WI38 (cell line): ENCODE measurements at regions not wholly inside any gene's neighbourhood (a gene's known extent, or its start where the extent isn't known, plus 50 kb on each side); places are given as distances from the start of the nearest gene placed in this dataset.
"Not testable (repeated sequence)": the region's sequence is repeated elsewhere in the genome, so short reads cannot be mapped to it uniquely, and the experiment has no call there.

ENCODE experiments used
- H3K4me3 ChIP-seq: 2 replicates; pipeline ENCODE4 v1.5.1; 2011; ENCODE audit warnings: low read depth, mild to moderate bottlenecking, control low read depth, low read length
- TF ChIP-seq, protein P1 (sequence below): IDR thresholded peaks from 2 replicates; pipeline ENCODE4 v1.5.1; 2012; ENCODE audit warnings: low read depth, mild to moderate bottlenecking, control low read depth, low read length

DNA sequence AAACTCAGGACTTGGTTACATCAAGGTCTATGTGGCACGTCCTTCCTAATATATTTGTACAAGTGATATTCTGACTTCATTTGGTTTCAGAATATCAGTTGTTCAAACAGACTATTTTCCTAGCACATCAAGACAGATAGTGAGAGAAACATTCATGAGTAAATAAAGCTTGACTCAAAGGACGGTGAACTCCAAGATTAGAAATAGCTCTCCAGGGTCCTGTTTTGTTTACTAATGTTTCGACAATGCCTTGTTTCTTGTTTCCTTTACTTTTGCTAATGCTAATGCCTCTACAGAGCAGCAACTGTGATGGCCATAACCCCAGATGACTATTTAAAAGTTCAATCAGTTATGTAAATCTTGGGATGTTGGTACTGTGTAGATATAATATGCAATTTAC, 313.9 kb downstream of the KLF12 start:
- TF ChIP-seq, protein P1, sequence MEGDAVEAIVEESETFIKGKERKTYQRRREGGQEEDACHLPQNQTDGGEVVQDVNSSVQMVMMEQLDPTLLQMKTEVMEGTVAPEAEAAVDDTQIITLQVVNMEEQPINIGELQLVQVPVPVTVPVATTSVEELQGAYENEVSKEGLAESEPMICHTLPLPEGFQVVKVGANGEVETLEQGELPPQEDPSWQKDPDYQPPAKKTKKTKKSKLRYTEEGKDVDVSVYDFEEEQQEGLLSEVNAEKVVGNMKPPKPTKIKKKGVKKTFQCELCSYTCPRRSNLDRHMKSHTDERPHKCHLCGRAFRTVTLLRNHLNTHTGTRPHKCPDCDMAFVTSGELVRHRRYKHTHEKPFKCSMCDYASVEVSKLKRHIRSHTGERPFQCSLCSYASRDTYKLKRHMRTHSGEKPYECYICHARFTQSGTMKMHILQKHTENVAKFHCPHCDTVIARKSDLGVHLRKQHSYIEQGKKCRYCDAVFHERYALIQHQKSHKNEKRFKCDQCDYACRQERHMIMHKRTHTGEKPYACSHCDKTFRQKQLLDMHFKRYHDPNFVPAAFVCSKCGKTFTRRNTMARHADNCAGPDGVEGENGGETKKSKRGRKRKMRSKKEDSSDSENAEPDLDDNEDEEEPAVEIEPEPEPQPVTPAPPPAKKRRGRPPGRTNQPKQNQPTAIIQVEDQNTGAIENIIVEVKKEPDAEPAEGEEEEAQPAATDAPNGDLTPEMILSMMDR: no peak
- no peak overlapping the region for H3K4me3 ChIP-seq

DNA sequence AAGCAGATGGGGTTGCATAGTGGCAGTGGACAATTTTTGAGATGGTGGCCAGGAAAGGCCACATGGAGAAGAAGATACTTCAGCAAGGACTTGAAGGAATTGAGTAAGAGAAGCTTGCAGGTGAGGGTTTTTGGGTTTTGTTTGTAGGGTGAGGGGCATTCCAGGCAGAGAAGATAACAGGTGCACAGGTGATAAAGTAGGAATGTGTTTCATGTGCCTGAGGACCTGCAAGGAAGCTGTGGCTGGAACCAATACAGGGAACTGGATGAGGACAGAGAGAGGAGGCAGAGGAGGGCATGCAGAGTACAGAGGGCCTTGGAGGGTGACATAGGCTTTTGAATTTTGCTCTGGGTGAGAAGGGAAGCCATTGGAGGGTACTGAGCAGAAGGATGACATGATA, 314.5 kb downstream of the KLF12 start:
- no peak overlapping the region for H3K4me3 ChIP-seq
- TF ChIP-seq, protein P1: no peak

DNA sequence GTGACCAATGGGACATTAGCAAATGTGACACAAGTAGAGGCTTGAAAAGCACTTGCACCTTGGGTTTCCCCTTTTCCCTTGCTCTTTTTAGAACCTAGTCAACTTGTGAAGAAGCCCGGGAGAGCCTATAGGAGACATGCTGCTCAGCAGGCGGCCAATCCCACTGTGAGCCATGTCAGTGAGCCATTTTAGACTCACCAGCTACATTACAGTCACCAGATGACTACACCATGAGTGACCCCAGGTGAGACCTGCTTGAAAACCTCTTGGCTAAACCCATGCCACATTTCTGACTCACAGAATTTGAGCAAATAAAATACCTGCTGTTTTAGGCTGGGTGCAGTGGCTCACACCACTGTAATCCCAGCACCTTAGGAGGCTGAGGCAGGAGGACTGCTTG, 317.5 kb downstream of the KLF12 start:
- no peak overlapping the region for H3K4me3 ChIP-seq
- TF ChIP-seq, protein P1: no peak

DNA sequence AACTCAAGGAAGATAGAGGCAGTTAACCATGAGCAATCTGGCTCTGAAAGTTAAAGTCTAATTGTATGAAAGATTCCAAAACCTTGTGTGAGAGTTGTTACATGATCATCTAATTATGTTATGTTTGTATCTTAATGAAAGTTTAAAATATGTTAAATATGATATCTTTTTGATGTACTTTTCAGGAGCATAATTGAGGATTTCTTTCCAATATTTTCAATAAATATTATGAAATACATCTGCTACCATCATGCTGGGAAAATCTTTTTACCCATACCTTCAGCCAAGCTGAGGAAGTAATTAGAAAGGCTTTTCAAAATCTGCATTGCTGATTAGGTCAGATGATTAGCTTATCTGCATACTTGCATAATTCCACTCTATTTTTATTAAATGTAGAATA, 318.4 kb downstream of the KLF12 start:
- TF ChIP-seq, protein P1: no peak
- no peak overlapping the region for H3K4me3 ChIP-seq

DNA sequence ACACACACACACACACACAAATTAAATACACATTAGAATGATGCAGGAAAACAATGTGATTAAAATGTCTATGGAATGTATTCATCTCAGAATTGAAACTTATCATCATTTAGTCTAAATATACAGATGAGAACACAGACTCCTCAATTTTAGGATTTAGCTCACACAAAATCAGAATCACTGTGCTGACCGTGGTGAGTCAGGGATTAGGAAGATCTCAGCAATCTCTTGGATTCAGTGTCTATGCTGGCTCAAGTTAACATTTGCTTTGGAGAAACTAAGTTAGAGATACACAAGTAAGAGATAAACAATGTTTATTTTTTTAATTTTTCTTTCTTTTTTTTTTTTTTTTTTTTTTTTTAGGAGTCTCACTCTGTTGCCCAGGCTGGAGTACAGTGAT, 323.6 kb downstream of the KLF12 start:
- TF ChIP-seq, protein P1: no peak
- H3K4me3 ChIP-seq: no peak overlapping the region

DNA sequence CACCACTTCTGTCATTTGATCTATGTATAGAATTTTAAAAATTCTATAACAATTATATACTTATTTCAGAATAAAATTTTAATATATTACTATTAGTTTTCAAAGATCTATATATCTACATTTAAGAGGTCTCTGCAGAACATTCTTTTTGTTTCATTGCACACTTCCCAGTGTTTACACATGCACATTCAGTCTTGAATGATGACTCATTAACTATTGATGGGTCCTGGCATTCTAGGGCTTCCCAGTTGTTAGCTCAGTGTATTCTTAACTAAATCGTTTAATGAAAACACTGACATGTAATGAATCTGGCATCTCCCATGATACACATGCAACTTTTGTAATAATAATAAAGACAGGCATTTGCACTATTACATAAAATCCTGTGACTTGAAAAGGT, 324.6 kb downstream of the KLF12 start:
- no peak overlapping the region for H3K4me3 ChIP-seq
- TF ChIP-seq, protein P1: no peak

DNA sequence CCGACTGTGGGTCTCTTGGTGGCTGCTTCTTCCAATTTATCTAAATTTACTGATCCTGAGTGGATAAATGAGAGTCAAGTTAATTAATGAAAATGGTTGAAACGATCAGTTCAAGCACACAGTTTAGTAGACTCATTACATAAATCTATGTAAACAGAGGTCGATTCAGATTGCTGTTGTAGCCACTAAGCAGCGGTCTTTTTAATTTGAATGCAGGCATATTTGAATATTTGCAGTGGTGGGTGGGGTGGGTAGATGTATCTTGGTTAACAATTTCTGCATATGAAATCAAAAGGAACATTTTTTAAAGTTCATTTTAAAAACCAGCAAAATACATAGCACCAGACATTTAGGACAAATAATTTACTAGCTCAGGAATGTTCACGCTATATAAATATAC, 325.9 kb downstream of the KLF12 start:
- TF ChIP-seq, protein P1: no peak
- H3K4me3 ChIP-seq: no peak overlapping the region

DNA sequence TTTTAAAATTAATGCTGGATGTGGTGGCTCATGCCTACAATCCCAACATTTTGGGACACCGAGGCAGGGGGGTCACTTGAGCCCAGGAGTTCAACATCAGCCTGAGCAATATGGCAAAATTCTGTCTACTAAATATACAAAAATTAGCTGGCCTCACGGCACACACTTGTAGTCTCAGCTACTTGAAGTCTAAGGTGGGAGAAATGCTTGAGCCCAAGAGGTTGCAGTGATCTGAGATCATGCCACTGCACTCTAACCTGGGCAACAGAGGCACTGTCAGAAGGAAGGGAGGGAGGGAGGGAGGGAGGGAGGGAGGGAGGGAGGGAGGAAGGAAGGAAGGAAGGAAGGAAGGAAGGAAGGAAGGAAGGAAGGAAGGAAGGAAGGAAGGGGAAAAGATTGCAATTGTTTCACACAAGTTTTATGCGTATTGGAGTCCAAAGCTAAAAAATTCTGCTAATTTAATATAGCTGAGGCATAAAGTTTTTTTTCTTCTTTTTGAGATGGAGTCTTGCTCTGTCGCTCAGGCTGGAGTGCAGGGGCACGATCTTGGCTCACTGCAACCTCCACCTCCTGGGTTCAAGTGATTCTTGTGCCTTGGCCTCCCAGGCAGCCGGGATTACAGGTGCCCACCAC, 328.8 kb downstream of the KLF12 start:
- not testable (repeated sequence) for H3K4me3 ChIP-seq
